ENCODE measurements at regions not wholly inside any gene's neighbourhood (a gene's known extent, or its start where the extent isn't known, plus 50 kb on each side); places are given as distances from the start of the nearest gene placed in this dataset.
A peak's percentile ranks its signal among the peaks of the same experiment; 100 is the strongest.

GRCh38 chr3:59143447-59143846, 93.6 kb upstream of the CFAP20DC start:
- Histone ChIP-seq H2AK5ac (ENCODE audit: low read depth, low read length) (no peak overlapping the region), H3K9me3 (replicated peaks in 1 of 2; ENCODE audit: control insufficient read depth in 2 of 2, insufficient read depth in 1 of 2, low read depth in 1 of 2, low read length in 2 of 2) (peaks cover 0 to 8% of the 10 kb centered on the region in 2 donors)
- DNase-seq (ENCODE audit: low spot score): no peak

GRCh38 chr3:59142556-59142955, 92.7 kb upstream of the CFAP20DC start:
- no peak overlapping the region for H2AK5ac ChIP-seq (ENCODE audit: low read depth, low read length)
- no peak overlapping the region for H3K4ac ChIP-seq (ENCODE audit: low read length)
- no peak overlapping the region for H2BK120ac ChIP-seq (ENCODE audit: low read depth, low read length)
- H3K9ac ChIP-seq (ENCODE audit: low read depth, low read length, poor library complexity): no peak overlapping the region
- no peak overlapping the region for H3K4me3 ChIP-seq (ENCODE audit: low read length in 2 of 2)
- H2AFZ ChIP-seq (ENCODE audit: low read length): peak overlapping the region; percentile 80
- no CpG with 5 or more reads among the region's 6 CpGs for WGBS, 2 donors (ENCODE audit: extremely low coverage in 2 of 2, insufficient read length in 2 of 2, insufficient replicate concordance in 1 of 2)
- H2BK15ac ChIP-seq (ENCODE audit: low read length): no peak overlapping the region
- H2BK5ac ChIP-seq (ENCODE audit: low read length): no peak overlapping the region
- H3K4me2 ChIP-seq (ENCODE audit: insufficient read depth, low read length, poor library complexity, severe bottlenecking): no peak overlapping the region
- no peak overlapping the region for H3K27ac ChIP-seq (replicated peaks; ENCODE audit: low read length)
- no peaks in the 10 kb centered on the region for H3K79me1 ChIP-seq (ENCODE audit: low read depth, low read length)
- no peak overlapping the region for H2BK12ac ChIP-seq (ENCODE audit: low read length)
- no peaks in the 10 kb centered on the region for H3K36me3 ChIP-seq (replicated peaks in 1 of 2; ENCODE audit: control insufficient read depth in 2 of 2, insufficient read depth in 2 of 2, low read length in 2 of 2)
- H4K8ac ChIP-seq (ENCODE audit: low read depth, low read length): no peak overlapping the region
- no peak for DNase-seq (ENCODE audit: low spot score)
- H3K9me3 ChIP-seq (replicated peaks in 1 of 2; ENCODE audit: control insufficient read depth in 2 of 2, insufficient read depth in 1 of 2, low read depth in 1 of 2, low read length in 2 of 2): peaks cover 0 to 5% of the 10 kb centered on the region in 2 donors
- peaks cover 2 to 5% of the 10 kb centered on the region in 2 donors for H3K4me1 ChIP-seq (ENCODE audit: control insufficient read depth in 2 of 2, insufficient read depth in 1 of 2, low read depth in 1 of 2, low read length in 2 of 2)
- H3K18ac ChIP-seq (ENCODE audit: low read length): no peak overlapping the region
- H3K27me3 ChIP-seq (ENCODE audit: control insufficient read depth in 3 of 3, insufficient read depth in 3 of 3, low read depth in 1 of 3, low read length in 3 of 3): no peaks in the 10 kb centered on the region
- no peak overlapping the region for H3K23ac ChIP-seq (ENCODE audit: low read depth, low read length, poor library complexity)
- H4K91ac ChIP-seq (ENCODE audit: low read depth, low read length, poor library complexity): no peak overlapping the region
- no peak overlapping the region for H3K14ac ChIP-seq (ENCODE audit: low read length)

More at GRCh38 chr3:59143447-59143846, 93.6 kb upstream of the CFAP20DC start:
- H3K4ac ChIP-seq (ENCODE audit: low read length): no peak overlapping the region
- H3K4me2 ChIP-seq (ENCODE audit: insufficient read depth, low read length, poor library complexity, severe bottlenecking): no peak overlapping the region
- no peak overlapping the region for H2BK5ac ChIP-seq (ENCODE audit: low read length)
- H2AFZ ChIP-seq (ENCODE audit: low read length): no peak overlapping the region
- H2BK15ac ChIP-seq (ENCODE audit: low read length): no peak overlapping the region
- H4K8ac ChIP-seq (ENCODE audit: low read depth, low read length): no peak overlapping the region
- H3K36me3 ChIP-seq (replicated peaks in 1 of 2; ENCODE audit: control insufficient read depth in 2 of 2, insufficient read depth in 2 of 2, low read length in 2 of 2): no peaks in the 10 kb centered on the region
- H2BK12ac ChIP-seq (ENCODE audit: low read length): no peak overlapping the region
- peaks cover 0 to 5% of the 10 kb centered on the region in 2 donors for H3K4me1 ChIP-seq (ENCODE audit: control insufficient read depth in 2 of 2, insufficient read depth in 1 of 2, low read depth in 1 of 2, low read length in 2 of 2)
- H4K91ac ChIP-seq (ENCODE audit: low read depth, low read length, poor library complexity): no peak overlapping the region
- no peak overlapping the region for H3K14ac ChIP-seq (ENCODE audit: low read length)
- no peak overlapping the region for H3K9ac ChIP-seq (ENCODE audit: low read depth, low read length, poor library complexity)
- H3K4me3 ChIP-seq (ENCODE audit: low read length in 2 of 2): no peak overlapping the region
- no peak overlapping the region for H3K23ac ChIP-seq (ENCODE audit: low read depth, low read length, poor library complexity)
- no peaks in the 10 kb centered on the region for H3K27me3 ChIP-seq (ENCODE audit: control insufficient read depth in 3 of 3, insufficient read depth in 3 of 3, low read depth in 1 of 3, low read length in 3 of 3)
- H3K27ac ChIP-seq (replicated peaks; ENCODE audit: low read length): no peak overlapping the region
- H3K18ac ChIP-seq (ENCODE audit: low read length): no peak overlapping the region
- no peaks in the 10 kb centered on the region for H3K79me1 ChIP-seq (ENCODE audit: low read depth, low read length)
- H2BK120ac ChIP-seq (ENCODE audit: low read depth, low read length): no peak overlapping the region

- no peak overlapping the region for H4K8ac ChIP-seq (ENCODE audit: low read depth, low read length)
- H2AFZ ChIP-seq (ENCODE audit: low read length): no peak overlapping the region
- no peaks in the 10 kb centered on the region for H3K27me3 ChIP-seq (ENCODE audit: control insufficient read depth in 3 of 3, insufficient read depth in 3 of 3, low read depth in 1 of 3, low read length in 3 of 3)
- no peak overlapping the region for H2BK15ac ChIP-seq (ENCODE audit: low read length)
- no peak overlapping the region for H2AK5ac ChIP-seq (ENCODE audit: low read depth, low read length)
- no peak overlapping the region for H4K91ac ChIP-seq (ENCODE audit: low read depth, low read length, poor library complexity)
- H3K23ac ChIP-seq (ENCODE audit: low read depth, low read length, poor library complexity): no peak overlapping the region
- DNase-seq (ENCODE audit: low spot score): no peak
- no peak overlapping the region for H3K4me2 ChIP-seq (ENCODE audit: insufficient read depth, low read length, poor library complexity, severe bottlenecking)
- H2BK12ac ChIP-seq (ENCODE audit: low read length): no peak overlapping the region
- no peak overlapping the region for H3K27ac ChIP-seq (replicated peaks; ENCODE audit: low read length)
- H3K4ac ChIP-seq (ENCODE audit: low read length): no peak overlapping the region
- H3K36me3 ChIP-seq (replicated peaks in 1 of 2; ENCODE audit: control insufficient read depth in 2 of 2, insufficient read depth in 2 of 2, low read length in 2 of 2): no peaks in the 10 kb centered on the region
- H3K4me1 ChIP-seq (ENCODE audit: control insufficient read depth in 2 of 2, insufficient read depth in 1 of 2, low read depth in 1 of 2, low read length in 2 of 2): peaks cover 4 to 5% of the 10 kb centered on the region in 2 donors
- no peaks in the 10 kb centered on the region for H3K9me3 ChIP-seq (replicated peaks in 1 of 2; ENCODE audit: control insufficient read depth in 2 of 2, insufficient read depth in 1 of 2, low read depth in 1 of 2, low read length in 2 of 2)
- H3K79me1 ChIP-seq (ENCODE audit: low read depth, low read length): no peaks in the 10 kb centered on the region
- H3K18ac ChIP-seq (ENCODE audit: low read length): no peak overlapping the region
- no peak overlapping the region for H3K9ac ChIP-seq (ENCODE audit: low read depth, low read length, poor library complexity)
- H3K4me3 ChIP-seq (ENCODE audit: low read length in 2 of 2): no peak overlapping the region
- WGBS, 2 donors (ENCODE audit: extremely low coverage in 2 of 2, insufficient read length in 2 of 2, insufficient replicate concordance in 1 of 2): no CpG with 5 or more reads among the region's 7 CpGs
- H3K14ac ChIP-seq (ENCODE audit: low read length): no peak overlapping the region
- no peak overlapping the region for H2BK120ac ChIP-seq (ENCODE audit: low read depth, low read length)
- H2BK5ac ChIP-seq (ENCODE audit: low read length): no peak overlapping the region
Measured at GRCh38 chr3:59138966-59139365, 89.1 kb upstream of the CFAP20DC start.

GRCh38 chr3:59137415-59137814, 87.6 kb upstream of the CFAP20DC start:
- Histone ChIP-seq H3K23ac (ENCODE audit: low read depth, low read length, poor library complexity) (no peak overlapping the region), H3K18ac (ENCODE audit: low read length) (no peak overlapping the region)

More at GRCh38 chr3:59137415-59137814, 87.6 kb upstream of the CFAP20DC start:
- Histone ChIP-seq H2AFZ (ENCODE audit: low read length) (peak overlapping the region; percentile 3), H3K27ac (replicated peaks; ENCODE audit: low read length) (no peak overlapping the region), H4K91ac (ENCODE audit: low read depth, low read length, poor library complexity) (no peak overlapping the region), H3K27me3 (ENCODE audit: control insufficient read depth in 3 of 3, insufficient read depth in 3 of 3, low read depth in 1 of 3, low read length in 3 of 3) (no peaks in the 10 kb centered on the region), H3K9ac (ENCODE audit: low read depth, low read length, poor library complexity) (no peak overlapping the region), H3K14ac (ENCODE audit: low read length) (no peak overlapping the region), H4K8ac (ENCODE audit: low read depth, low read length) (no peak overlapping the region), H2BK5ac (ENCODE audit: low read length) (no peak overlapping the region), H2BK15ac (ENCODE audit: low read length) (no peak overlapping the region), H3K36me3 (replicated peaks in 1 of 2; ENCODE audit: control insufficient read depth in 2 of 2, insufficient read depth in 2 of 2, low read length in 2 of 2) (no peaks in the 10 kb centered on the region), H3K4me1 (ENCODE audit: control insufficient read depth in 2 of 2, insufficient read depth in 1 of 2, low read depth in 1 of 2, low read length in 2 of 2) (peaks cover 3 to 4% of the 10 kb centered on the region in 2 donors), H3K4ac (ENCODE audit: low read length) (no peak overlapping the region), H3K4me2 (ENCODE audit: insufficient read depth, low read length, poor library complexity, severe bottlenecking) (no peak overlapping the region), H2BK120ac (ENCODE audit: low read depth, low read length) (no peak overlapping the region), H3K4me3 (ENCODE audit: low read length in 2 of 2) (no peak overlapping the region), H2AK5ac (ENCODE audit: low read depth, low read length) (no peak overlapping the region), H3K79me1 (ENCODE audit: low read depth, low read length) (no peaks in the 10 kb centered on the region), H2BK12ac (ENCODE audit: low read length) (no peak overlapping the region), H3K9me3 (replicated peaks in 1 of 2; ENCODE audit: control insufficient read depth in 2 of 2, insufficient read depth in 1 of 2, low read depth in 1 of 2, low read length in 2 of 2) (no peaks in the 10 kb centered on the region)
- no peak for DNase-seq (ENCODE audit: low spot score)
- WGBS, 2 donors (ENCODE audit: extremely low coverage in 2 of 2, insufficient read length in 2 of 2, insufficient replicate concordance in 1 of 2): no CpG with 5 or more reads among the region's 1 CpG

Measured in neuronal stem cell (in vitro differentiated cells).